ENCODE measurements at regions not wholly inside any gene's neighbourhood (a gene's known extent, or its start where the extent isn't known, plus 50 kb on each side); places are given as distances from the start of the nearest gene placed in this dataset.

GRCh38 chr1:238254935-238255334 is 364.2 kb upstream of the ZP4 start:
- 81 to 82% methylated on average over 3 of the region's 3 CpGs for WGBS, 2 donors
- Histone ChIP-seq H3K4me3 (no peak overlapping the region), H3K27ac (no peak overlapping the region), H3K27me3 (no peaks in the 10 kb centered on the region), H3K36me3 (no peaks in the 10 kb centered on the region), H3K4me1 (no peaks in the 10 kb centered on the region), H3K9me3 (peaks cover 0 to 2% (median 0%) of the 10 kb centered on the region in 4 donors)
- intact Hi-C loops (cut with DNase I), result loop anchor here (5.0 kb wide), 1 partner anchor 1722 kb away; no protein-coding TSS in a partner anchor
- no peak for DNase-seq
- TF ChIP-seq POLR2A (IDR thresholded peaks at IDR 0.05) (no peak), POLR2AphosphoS5 (IDR thresholded peaks at IDR 0.05) (no peak), EP300 (IDR thresholded peaks at IDR 0.05) (no peak), CTCF (IDR thresholded peaks at IDR 0.05) (no peak)

- WGBS, 2 donors, result 50 to 58% methylated on average over 15 of the region's 15 CpGs
- H3K4me3 ChIP-seq, result no peak overlapping the region
- no peaks in the 10 kb centered on the region for H3K27me3 ChIP-seq
- no peak for TF ChIP-seq EP300 (IDR thresholded peaks at IDR 0.05)
- TF ChIP-seq CTCF (IDR thresholded peaks at IDR 0.05), result peak in 1 of 4 experiments; percentile 37
- no peaks in the 10 kb centered on the region for H3K36me3 ChIP-seq
- no peaks in the 10 kb centered on the region for H3K4me1 ChIP-seq
- intact Hi-C loops (cut with DNase I), result loop anchor here (5.0 kb wide), 1 partner anchor 1725 kb away; no protein-coding TSS in a partner anchor
- peaks cover 0 to 2% (median 0%) of the 10 kb centered on the region in 4 donors for H3K9me3 ChIP-seq
- no peak for DNase-seq
- H3K27ac ChIP-seq, result no peak overlapping the region
These were observed 361.5 kb upstream of the ZP4 start for GRCh38 chr1:238252033-238252802.

DNA sequence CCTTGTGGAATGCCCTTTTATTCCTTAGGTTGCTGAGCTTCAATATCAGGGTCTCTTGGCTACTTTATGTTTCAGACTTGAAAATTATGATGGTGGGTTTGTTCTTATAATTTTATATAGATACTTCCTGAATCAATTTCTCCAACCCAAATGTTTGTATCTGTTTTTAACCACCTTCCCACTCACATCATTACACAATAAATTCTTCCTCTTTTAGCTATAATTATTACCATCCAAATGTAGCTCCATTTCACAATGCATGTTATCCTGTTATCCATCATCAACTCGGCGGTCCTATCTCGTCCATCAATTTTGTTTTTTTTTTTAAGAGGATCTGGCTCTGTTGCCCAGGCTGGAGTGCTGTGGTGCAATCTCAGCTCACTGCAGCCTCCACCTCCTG is 357.6 kb upstream of the ZP4 start:
- DNase-seq, result no peak
- no peak for TF ChIP-seq POLR2A (IDR thresholded peaks at IDR 0.05)

GRCh38 chr1:238242181-238242580 is 351.5 kb upstream of the ZP4 start:
- no peaks in the 10 kb centered on the region for H3K4me1 ChIP-seq
- H3K9me3 ChIP-seq, result no peaks in the 10 kb centered on the region
- no peak overlapping the region for H3K27ac ChIP-seq
- TF ChIP-seq EP300 (IDR thresholded peaks at IDR 0.05) (no peak), POLR2A (IDR thresholded peaks at IDR 0.05) (no peak), CTCF (IDR thresholded peaks at IDR 0.05) (no peak), POLR2AphosphoS5 (IDR thresholded peaks at IDR 0.05) (no peak)
- no peak overlapping the region for H3K4me3 ChIP-seq
- no peaks in the 10 kb centered on the region for H3K36me3 ChIP-seq
- 40 to 73% methylated on average over 1 of the region's 1 CpG for WGBS, 2 donors
- H3K27me3 ChIP-seq, result no peaks in the 10 kb centered on the region
- intact Hi-C loops (cut with DNase I), result no loop called here
- DNase-seq, result no peak

More for the DNA sequence above, 357.6 kb upstream of the ZP4 start:
- no peak overlapping the region for H3K4me3 ChIP-seq
- H3K9me3 ChIP-seq, result no peaks in the 10 kb centered on the region
- no peaks in the 10 kb centered on the region for H3K4me1 ChIP-seq
- 74 to 88% methylated on average over 3 of the region's 3 CpGs for WGBS, 2 donors
- no peak overlapping the region for H3K27ac ChIP-seq
- intact Hi-C loops (cut with DNase I), result no loop called here
- H3K36me3 ChIP-seq, result no peaks in the 10 kb centered on the region
- H3K27me3 ChIP-seq, result no peaks in the 10 kb centered on the region

- Histone ChIP-seq H3K4me3 (no peak overlapping the region), H3K4me1 (no peaks in the 10 kb centered on the region), H3K36me3 (no peaks in the 10 kb centered on the region), H3K27me3 (no peaks in the 10 kb centered on the region), H3K27ac (no peak overlapping the region), H3K9me3 (no peaks in the 10 kb centered on the region)
- WGBS, 2 donors, result 75 to 87% methylated on average over 3 of the region's 3 CpGs
- intact Hi-C loops (cut with DNase I), result no loop called here
- DNase-seq, result no peak
- TF ChIP-seq POLR2AphosphoS5 (IDR thresholded peaks at IDR 0.05), result no peak
- no peak for TF ChIP-seq POLR2A (IDR thresholded peaks at IDR 0.05)
- TF ChIP-seq EP300 (IDR thresholded peaks at IDR 0.05), result no peak
- TF ChIP-seq CTCF (IDR thresholded peaks at IDR 0.05), result no peak
These were observed 350.9 kb upstream of the ZP4 start for GRCh38 chr1:238241607-238242006.

All from sigmoid colon (tissue), 6 donors.